ENCODE measurements at regions not wholly inside any gene's neighbourhood (a gene's known extent, or its start where the extent isn't known, plus 50 kb on each side); places are given as distances from the start of the nearest gene placed in this dataset.
"Not testable (repeated sequence)": the region's sequence is repeated elsewhere in the genome, so short reads cannot be mapped to it uniquely, and the experiment has no call there.

DNA sequence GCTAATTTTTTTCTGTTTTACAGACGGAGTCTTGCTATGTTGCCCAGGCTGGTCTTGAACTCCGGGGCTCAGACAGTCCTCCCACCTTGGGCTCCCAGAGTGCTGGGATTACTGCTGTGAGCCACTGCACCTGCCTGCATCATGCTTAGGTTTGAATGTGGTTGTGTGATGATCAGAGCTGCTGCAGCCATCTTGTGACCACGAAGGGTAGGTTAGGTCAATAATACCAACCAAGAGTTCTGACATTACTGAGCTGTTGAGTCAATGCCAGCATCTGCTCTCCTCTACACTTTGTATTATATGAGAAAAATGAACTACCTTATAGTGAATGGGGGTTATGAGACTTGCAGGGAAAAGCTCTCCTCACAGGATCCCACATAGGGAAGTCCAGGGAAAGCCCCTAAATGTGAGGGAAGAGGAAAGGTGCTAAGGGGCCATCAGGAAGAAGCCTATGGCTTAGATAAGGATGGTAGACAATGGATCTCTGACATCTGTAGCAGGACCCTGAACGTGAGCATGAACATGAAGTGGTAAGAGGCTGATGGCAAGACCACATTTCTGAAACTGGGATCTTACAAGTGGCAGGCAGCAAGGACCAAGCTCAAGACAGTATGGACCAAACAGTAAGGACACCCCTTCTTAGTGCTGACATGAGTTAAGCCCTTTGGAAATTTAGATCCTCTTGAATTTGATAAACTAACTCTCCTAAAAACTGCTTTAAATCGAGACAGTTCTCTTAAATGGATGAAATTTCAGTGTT is 75.7 kb upstream of the ZNF169 start:
- intact Hi-C loops (cut with DNase I), result no loop called here
- DNase-seq (ENCODE audit: low spot score), result no peak

- no peak for DNase-seq (ENCODE audit: low spot score)
- intact Hi-C loops (cut with DNase I), result no loop called here
These were observed 70.9 kb upstream of the ZNF169 start for GRCh38 chr9:94188246-94188645.

DNA sequence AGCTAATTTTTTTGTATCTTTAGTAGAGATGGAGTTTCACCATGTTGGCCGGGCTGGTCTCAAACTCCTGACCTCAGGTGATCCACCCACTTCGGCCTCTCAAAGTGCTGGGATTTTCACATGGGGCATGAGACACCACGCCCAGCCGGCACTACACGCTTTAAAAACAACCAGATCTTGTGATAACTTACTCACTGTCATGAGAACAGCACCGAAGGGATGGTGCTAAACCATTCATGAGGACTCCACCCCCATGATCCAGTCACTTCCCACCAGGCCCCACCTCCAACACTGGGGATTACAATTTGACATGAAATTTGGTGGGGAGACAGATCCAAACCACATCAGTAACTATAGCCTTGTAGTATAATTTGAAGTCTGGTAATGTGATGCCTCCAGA is 67.4 kb upstream of the ZNF169 start:
- intact Hi-C loops (cut with DNase I); DNase-seq (ENCODE audit: low spot score): not testable (repeated sequence)

GRCh38 chr9:94198414-94198813 is 60.7 kb upstream of the ZNF169 start:
- intact Hi-C loops (cut with DNase I), result no loop called here
- DNase-seq (ENCODE audit: low spot score), result no peak

DNA sequence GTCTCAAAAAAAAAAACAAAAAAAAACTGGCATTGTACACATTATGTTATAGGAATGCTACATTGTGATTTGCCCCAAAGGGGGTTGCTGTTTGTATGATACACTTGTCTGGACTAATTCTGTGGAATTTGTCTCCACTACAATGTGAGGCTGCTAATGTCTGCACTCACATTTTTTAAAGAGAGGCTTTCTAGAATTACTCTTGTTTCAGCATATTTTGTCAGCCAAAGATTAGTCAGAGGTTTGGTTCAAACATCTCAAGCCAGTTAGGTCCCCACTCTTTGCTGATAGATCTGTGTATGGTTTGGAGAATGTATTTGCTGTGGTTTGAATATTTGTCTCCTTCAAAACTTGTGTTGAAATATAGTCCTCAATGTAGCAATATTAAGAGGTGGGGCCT is 59.3 kb upstream of the ZNF169 start:
- DNase-seq (ENCODE audit: low spot score), result no peak
- intact Hi-C loops (cut with DNase I), result no loop called here

GRCh38 chr9:94204174-94204573 is 54.9 kb upstream of the ZNF169 start:
- intact Hi-C loops (cut with DNase I), result no loop called here
- DNase-seq (ENCODE audit: low spot score), result no peak

- DNase-seq (ENCODE audit: low spot score), result no peak
- intact Hi-C loops (cut with DNase I), result no loop called here
These were observed 51.3 kb upstream of the ZNF169 start for GRCh38 chr9:94207781-94208180.

Small RNA genes lying in the stretch of these regions (microRNA-seq; reads per million reads assigned to microRNA genes)
- gene MIRLET7A1, result 49.4 reads per million, percentile 48 among the genes with 10 or more reads in this experiment
- 3,995 reads per million, percentile 91 among the genes with 10 or more reads in this experiment for gene MIRLET7D
- 105 reads per million, percentile 58 among the genes with 10 or more reads in this experiment for gene MIRLET7F1

Data from cardiac septum (tissue), 1 donor.